ENCODE measurements at regions not wholly inside any gene's neighbourhood (a gene's known extent, or its start where the extent isn't known, plus 50 kb on each side); places are given as distances from the start of the nearest gene placed in this dataset.

- Histone ChIP-seq H3K36me3 (ENCODE audit: insufficient read depth, low read length) (no peaks in the 10 kb centered on the region), H3K4me2 (ENCODE audit: low read length) (no peak overlapping the region), H3K27ac (ENCODE audit: low read depth, low read length, poor library complexity, severe bottlenecking) (no peak overlapping the region), H4K20me1 (ENCODE audit: insufficient read depth, low read length) (no peaks in the 10 kb centered on the region), H3K9me2 (ENCODE audit: insufficient read depth, low read length) (no peaks in the 10 kb centered on the region), H3K9me3 (ENCODE audit: low read length) (no peaks in the 10 kb centered on the region), H2AFZ (ENCODE audit: low read length) (no peak overlapping the region), H3K79me2 (ENCODE audit: insufficient read depth, low read depth, low read length) (no peaks in the 10 kb centered on the region), H3K4me3 (ENCODE audit: low read depth, low read length, poor library complexity, severe bottlenecking) (no peak overlapping the region), H3K4me1 (ENCODE audit: insufficient read depth, low read length, poor library complexity, severe bottlenecking) (no peaks in the 10 kb centered on the region)
- no TSS peak for BruUV-seq (replicated peaks)
- ChIA-PET CTCF (ENCODE audit: unreplicated experiment) (no interaction called here), POLR2A (no interaction called here)
- no peak for DNase-seq (ENCODE audit: low spot score)
- intact Hi-C loops (cut with micrococcal nuclease; ENCODE audit: unreplicated experiment), result no loop called here
- no peak for TF ChIP-seq CTCF (conservative IDR thresholded peaks at IDR 0.05; ENCODE audit: low read length)
- TF ChIP-seq EZH2phosphoT487 (IDR thresholded peaks at IDR 0.05; ENCODE audit: borderline replicate concordance, low read depth, low read length), result no peak
Measured at GRCh38 chr12:65734226-65734625, 90.1 kb upstream of the HMGA2 start.

GRCh38 chr12:65739606-65740005 lies 84.7 kb upstream of the HMGA2 start:
- H3K36me3 ChIP-seq (ENCODE audit: insufficient read depth, low read length), result no peaks in the 10 kb centered on the region
- H3K9me3 ChIP-seq (ENCODE audit: low read length), result no peaks in the 10 kb centered on the region
- no peak for DNase-seq (ENCODE audit: low spot score)
- H4K20me1 ChIP-seq (ENCODE audit: insufficient read depth, low read length), result no peaks in the 10 kb centered on the region
- BruUV-seq (replicated peaks), result no TSS peak
- H3K79me2 ChIP-seq (ENCODE audit: insufficient read depth, low read depth, low read length), result no peaks in the 10 kb centered on the region
- CTCF ChIA-PET (ENCODE audit: unreplicated experiment), result no interaction called here
- H3K9me2 ChIP-seq (ENCODE audit: insufficient read depth, low read length), result no peaks in the 10 kb centered on the region
- H3K27ac ChIP-seq (ENCODE audit: low read depth, low read length, poor library complexity, severe bottlenecking), result no peak overlapping the region
- intact Hi-C loops (cut with micrococcal nuclease; ENCODE audit: unreplicated experiment), result no loop called here
- TF ChIP-seq CTCF (conservative IDR thresholded peaks at IDR 0.05; ENCODE audit: low read length) (no peak), EZH2phosphoT487 (IDR thresholded peaks at IDR 0.05; ENCODE audit: borderline replicate concordance, low read depth, low read length) (no peak)
- H3K4me3 ChIP-seq (ENCODE audit: low read depth, low read length, poor library complexity, severe bottlenecking), result no peak overlapping the region
- no peak overlapping the region for H3K4me2 ChIP-seq (ENCODE audit: low read length)
- POLR2A ChIA-PET, result no interaction called here
- no peaks in the 10 kb centered on the region for H3K4me1 ChIP-seq (ENCODE audit: insufficient read depth, low read length, poor library complexity, severe bottlenecking)
- no peak overlapping the region for H2AFZ ChIP-seq (ENCODE audit: low read length)

GRCh38 chr12:65740506-65740872 lies 83.8 kb upstream of the HMGA2 start:
- Histone ChIP-seq H2AFZ (ENCODE audit: low read length) (no peak overlapping the region), H3K9me3 (ENCODE audit: low read length) (no peaks in the 10 kb centered on the region), H3K79me2 (ENCODE audit: insufficient read depth, low read depth, low read length) (no peaks in the 10 kb centered on the region), H4K20me1 (ENCODE audit: insufficient read depth, low read length) (no peaks in the 10 kb centered on the region), H3K4me2 (ENCODE audit: low read length) (no peak overlapping the region), H3K9me2 (ENCODE audit: insufficient read depth, low read length) (no peaks in the 10 kb centered on the region), H3K4me3 (ENCODE audit: low read depth, low read length, poor library complexity, severe bottlenecking) (no peak overlapping the region), H3K4me1 (ENCODE audit: insufficient read depth, low read length, poor library complexity, severe bottlenecking) (no peaks in the 10 kb centered on the region), H3K27ac (ENCODE audit: low read depth, low read length, poor library complexity, severe bottlenecking) (no peak overlapping the region), H3K36me3 (ENCODE audit: insufficient read depth, low read length) (no peaks in the 10 kb centered on the region)
- POLR2A ChIA-PET, result no interaction called here
- intact Hi-C loops (cut with micrococcal nuclease; ENCODE audit: unreplicated experiment), result no loop called here
- DNase-seq (ENCODE audit: low spot score), result no peak
- CTCF ChIA-PET (ENCODE audit: unreplicated experiment), result no interaction called here
- no TSS peak for BruUV-seq (replicated peaks)
- TF ChIP-seq CTCF (conservative IDR thresholded peaks at IDR 0.05; ENCODE audit: low read length) (no peak), EZH2phosphoT487 (IDR thresholded peaks at IDR 0.05; ENCODE audit: borderline replicate concordance, low read depth, low read length) (no peak)

All from OCI-LY7 (cell line).